M059J (cell line): ENCODE measurements at regions not wholly inside any gene's neighbourhood (a gene's known extent, or its start where the extent isn't known, plus 50 kb on each side); places are given as distances from the start of the nearest gene placed in this dataset.
"Not testable (repeated sequence)": the region's sequence is repeated elsewhere in the genome, so short reads cannot be mapped to it uniquely, and the experiment has no call there.

Experiments used
- DNase-seq: peaks from one replicate; pipeline ENCODE4 v3.0.0-alpha.2; 2012; ENCODE audit warnings: low read depth

- not testable (repeated sequence) for DNase-seq
Observed at GRCh38 chr6:86731631-86732030, 205.7 kb upstream of the HTR1E start.

GRCh38 chr6:86730772-86731171, 206.6 kb upstream of the HTR1E start:
- DNase-seq = not testable (repeated sequence)

GRCh38 chr6:86730216-86730615, 207.1 kb upstream of the HTR1E start:
- no peak for DNase-seq

- no peak for DNase-seq
Observed at GRCh38 chr6:86728976-86729375, 208.4 kb upstream of the HTR1E start.

GRCh38 chr6:86724695-86725094, 212.6 kb upstream of the HTR1E start:
- no peak for DNase-seq

GRCh38 chr6:86723729-86724128, 213.6 kb upstream of the HTR1E start:
- peak; percentile 10 for DNase-seq

- no peak for DNase-seq
Observed at GRCh38 chr6:86723151-86723550, 214.2 kb upstream of the HTR1E start.

- DNase-seq = no peak
Observed at GRCh38 chr6:86722131-86722530, 215.2 kb upstream of the HTR1E start.

GRCh38 chr6:86715676-86716075, 221.7 kb upstream of the HTR1E start:
- peak; percentile 11 for DNase-seq

- no peak for DNase-seq
Observed at GRCh38 chr6:86712039-86712438, 225.3 kb upstream of the HTR1E start.

GRCh38 chr6:86707545-86708120, 229.7 kb upstream of the HTR1E start:
- no peak for DNase-seq

GRCh38 chr6:86706449-86706848, 230.9 kb upstream of the HTR1E start:
- DNase-seq = no peak

- not testable (repeated sequence) for DNase-seq
Observed at GRCh38 chr6:86701228-86701627, 236.1 kb upstream of the HTR1E start.

GRCh38 chr6:86686496-86686895, 250.8 kb upstream of the HTR1E start:
- DNase-seq = peak; percentile 1

GRCh38 chr6:86685230-86685797, 252.0 kb upstream of the HTR1E start:
- DNase-seq = peak; percentile 0

- DNase-seq = no peak
Observed at GRCh38 chr6:86683132-86683908, 254.0 kb upstream of the HTR1E start.

GRCh38 chr6:86682297-86682696, 255.0 kb upstream of the HTR1E start:
- DNase-seq = no peak

- DNase-seq = not testable (repeated sequence)
Observed at GRCh38 chr6:86681140-86681539, 256.2 kb upstream of the HTR1E start.

GRCh38 chr6:86672125-86672524, 265.2 kb upstream of the HTR1E start:
- not testable (repeated sequence) for DNase-seq

- DNase-seq = no peak
Observed at GRCh38 chr6:86657192-86657591, 280.1 kb upstream of the HTR1E start.

GRCh38 chr6:86629123-86629522, 308.2 kb upstream of the HTR1E start:
- no peak for DNase-seq

GRCh38 chr6:86619428-86619827, 317.9 kb upstream of the HTR1E start:
- DNase-seq = no peak

GRCh38 chr6:86615299-86615698, 322.0 kb upstream of the HTR1E start:
- DNase-seq = no peak
